Neural progenitor cell (in vitro differentiated cells): ENCODE measurements at regions not wholly inside any gene's neighbourhood (a gene's known extent, or its start where the extent isn't known, plus 50 kb on each side); places are given as distances from the start of the nearest gene placed in this dataset.

Source experiments
- EZH2 ChIP-seq: fragments of 200-600 bp; sonication (generic); IDR thresholded peaks from 2 replicates; pipeline ENCODE4 v1.6.1; 2017; ENCODE audit warnings: antibody characterized with exemption, mild to moderate bottlenecking, moderate library complexity
- EZH2phosphoT487 ChIP-seq: fragments of 200-600 bp; sonication (generic); IDR thresholded peaks from 2 replicates; pipeline ENCODE4 v1.6.1; 2017; ENCODE audit warnings: antibody characterized with exemption
- TF ChIP-seq, protein P1 (sequence below): fragments of 200-600 bp; sonication (generic); IDR thresholded peaks from 2 replicates; pipeline ENCODE4 v1.5.1; 2017; ENCODE audit warnings: antibody characterized with exemption, mild to moderate bottlenecking

DNA sequence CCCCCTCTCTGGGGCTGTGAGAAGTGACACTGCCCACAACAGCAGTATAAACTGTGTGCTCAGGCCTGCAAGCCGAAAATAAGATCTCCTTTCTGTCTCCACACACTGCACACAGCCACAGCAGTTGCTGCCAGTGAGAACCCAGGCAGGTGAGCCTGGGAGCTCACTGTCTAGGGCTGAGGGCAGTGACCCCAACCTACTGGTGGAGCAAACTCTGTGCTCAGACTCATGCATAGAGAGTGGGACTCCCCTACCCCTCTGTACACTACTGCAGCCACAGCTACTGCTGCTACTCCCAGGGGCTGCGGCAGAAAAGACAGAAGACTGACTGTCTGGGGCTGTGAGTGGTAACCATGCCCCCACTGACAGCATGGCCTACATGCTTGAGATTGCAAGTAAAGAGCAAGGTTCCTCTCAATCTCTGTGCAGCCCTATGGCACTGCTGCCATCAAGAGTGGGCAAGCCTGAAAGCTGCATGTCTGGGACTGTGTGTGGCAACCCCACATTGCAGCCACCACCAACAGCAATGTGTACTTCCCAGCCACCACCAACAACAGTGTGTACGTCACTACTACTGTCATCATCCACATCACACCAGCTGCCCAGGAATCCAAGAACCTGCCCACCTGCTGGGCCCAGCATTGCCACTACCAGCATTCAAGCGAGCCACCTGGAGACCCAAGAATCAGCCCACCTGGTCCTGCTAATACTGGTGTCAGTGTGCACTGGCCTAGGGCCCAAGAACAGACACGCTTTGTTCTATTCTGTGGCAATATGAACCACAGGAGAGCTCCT lies 226.1 kb downstream of the XPNPEP1 start:
- TF ChIP-seq, protein P1, sequence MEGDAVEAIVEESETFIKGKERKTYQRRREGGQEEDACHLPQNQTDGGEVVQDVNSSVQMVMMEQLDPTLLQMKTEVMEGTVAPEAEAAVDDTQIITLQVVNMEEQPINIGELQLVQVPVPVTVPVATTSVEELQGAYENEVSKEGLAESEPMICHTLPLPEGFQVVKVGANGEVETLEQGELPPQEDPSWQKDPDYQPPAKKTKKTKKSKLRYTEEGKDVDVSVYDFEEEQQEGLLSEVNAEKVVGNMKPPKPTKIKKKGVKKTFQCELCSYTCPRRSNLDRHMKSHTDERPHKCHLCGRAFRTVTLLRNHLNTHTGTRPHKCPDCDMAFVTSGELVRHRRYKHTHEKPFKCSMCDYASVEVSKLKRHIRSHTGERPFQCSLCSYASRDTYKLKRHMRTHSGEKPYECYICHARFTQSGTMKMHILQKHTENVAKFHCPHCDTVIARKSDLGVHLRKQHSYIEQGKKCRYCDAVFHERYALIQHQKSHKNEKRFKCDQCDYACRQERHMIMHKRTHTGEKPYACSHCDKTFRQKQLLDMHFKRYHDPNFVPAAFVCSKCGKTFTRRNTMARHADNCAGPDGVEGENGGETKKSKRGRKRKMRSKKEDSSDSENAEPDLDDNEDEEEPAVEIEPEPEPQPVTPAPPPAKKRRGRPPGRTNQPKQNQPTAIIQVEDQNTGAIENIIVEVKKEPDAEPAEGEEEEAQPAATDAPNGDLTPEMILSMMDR = no peak
- TF ChIP-seq EZH2 (no peak), EZH2phosphoT487 (no peak)
